COLO668 (cell line): ENCODE measurements at regions not wholly inside any gene's neighbourhood (a gene's known extent, or its start where the extent isn't known, plus 50 kb on each side); places are given as distances from the start of the nearest gene placed in this dataset.
"Not testable (repeated sequence)": the region's sequence is repeated elsewhere in the genome, so short reads cannot be mapped to it uniquely, and the experiment has no call there.

Experiments
- DNase-seq: peaks from one replicate; lab custom pipeline; 2025; ENCODE audit not compliant: unreplicated experiment; lab: John Stamatoyannopoulos, UW

GRCh38 chr5:62206150-62206829 is 99.7 kb upstream of the KIF2A start:
- DNase-seq: no peak

DNA sequence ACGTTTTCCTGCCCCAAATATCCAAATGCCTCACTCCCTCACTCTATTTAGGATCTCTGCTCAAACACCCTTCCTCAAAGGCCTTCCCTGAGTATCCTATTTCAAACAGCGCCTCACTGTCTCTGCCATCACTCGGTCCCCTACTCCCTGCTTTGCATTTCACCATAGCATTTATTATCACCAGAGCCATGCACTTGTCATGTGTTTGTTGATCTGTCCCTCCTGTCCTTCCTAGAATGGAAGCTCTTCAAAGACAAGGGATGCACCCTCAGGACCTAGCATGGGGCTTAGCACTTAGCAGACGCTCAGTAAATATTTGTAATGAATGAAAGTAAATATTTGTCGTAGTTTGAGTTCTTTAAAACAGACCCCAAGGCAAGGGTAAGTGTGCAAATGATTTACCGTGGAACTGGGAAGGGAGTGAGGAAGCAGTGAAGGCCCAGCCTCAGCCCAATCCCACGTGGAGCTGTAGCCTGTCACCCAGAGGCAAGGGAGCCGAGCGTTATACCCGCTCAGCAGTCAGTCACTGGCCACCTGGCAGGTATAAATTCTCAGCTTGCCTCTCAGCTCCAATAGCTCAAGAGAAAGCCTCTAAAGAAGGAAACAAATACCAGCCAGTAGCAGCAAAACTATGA is 97.7 kb upstream of the KIF2A start:
- DNase-seq: peak; percentile 15

GRCh38 chr5:62211405-62211804 is 94.6 kb upstream of the KIF2A start:
- no peak for DNase-seq

DNA sequence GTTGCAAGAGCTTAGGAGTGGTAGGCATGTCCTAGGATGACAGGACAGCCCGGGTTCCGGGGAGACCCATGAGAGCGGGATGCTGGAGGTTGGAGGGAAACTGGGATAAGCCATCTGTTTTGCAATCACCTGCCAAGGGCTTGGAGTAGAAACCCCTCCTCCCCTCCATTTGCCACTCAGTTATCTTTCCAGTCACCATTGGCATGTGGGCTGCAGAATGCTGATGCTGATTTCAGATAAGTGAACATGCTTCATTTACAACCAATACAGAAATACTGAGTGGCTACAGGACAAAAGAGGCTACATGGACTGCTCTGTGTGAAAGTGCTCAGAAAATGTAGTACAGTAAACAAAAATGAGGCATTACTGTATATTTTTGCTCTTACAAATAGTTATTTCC is 93.4 kb upstream of the KIF2A start:
- no peak for DNase-seq

- no peak for DNase-seq
Measured at GRCh38 chr5:62214701-62215100, 91.3 kb upstream of the KIF2A start.

GRCh38 chr5:62216603-62217002 is 89.4 kb upstream of the KIF2A start:
- not testable (repeated sequence) for DNase-seq

- DNase-seq: not testable (repeated sequence)
Measured at GRCh38 chr5:62217095-62217494, 88.9 kb upstream of the KIF2A start.

- DNase-seq: not testable (repeated sequence)
Measured at GRCh38 chr5:62218860-62219259, 87.1 kb upstream of the KIF2A start.

DNA sequence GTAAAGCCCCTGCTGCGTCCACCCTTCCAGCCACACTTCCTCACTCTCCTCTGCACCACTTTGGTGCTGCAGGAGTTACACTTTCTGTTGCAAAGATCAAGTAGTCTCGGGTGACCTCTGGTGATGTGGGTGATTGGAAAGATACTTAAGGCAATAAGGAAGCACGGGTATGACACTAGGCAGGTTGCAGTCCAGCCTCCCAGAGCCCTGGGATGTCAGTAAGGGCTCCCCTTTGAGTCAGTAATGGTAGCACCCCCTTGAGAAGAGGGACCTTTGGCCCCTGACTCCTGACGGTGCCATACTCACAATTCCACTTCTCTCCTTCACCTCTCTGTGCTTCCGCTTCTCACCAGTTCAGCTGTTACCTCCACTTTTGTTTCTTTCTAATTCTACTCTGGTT is 84.1 kb upstream of the KIF2A start:
- not testable (repeated sequence) for DNase-seq

DNA sequence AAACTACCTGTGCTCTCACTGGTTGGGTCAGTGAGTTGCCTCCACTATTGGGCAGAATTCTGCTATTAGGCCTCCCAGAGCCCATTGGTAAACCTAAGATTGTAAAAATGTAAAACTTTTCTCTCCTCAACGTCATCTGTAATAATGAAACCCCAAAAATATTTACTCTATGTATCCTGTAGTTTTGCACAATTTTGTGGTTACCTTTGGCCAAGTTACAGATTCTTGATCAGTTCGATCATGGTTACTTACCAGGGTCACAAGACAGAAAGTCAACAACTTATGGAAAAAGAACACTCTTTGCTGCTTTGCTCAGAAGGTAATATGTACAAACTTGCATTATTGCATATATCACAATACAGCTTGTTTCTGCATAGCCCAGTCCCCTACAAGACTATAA is 83.7 kb upstream of the KIF2A start:
- DNase-seq: not testable (repeated sequence)

DNA sequence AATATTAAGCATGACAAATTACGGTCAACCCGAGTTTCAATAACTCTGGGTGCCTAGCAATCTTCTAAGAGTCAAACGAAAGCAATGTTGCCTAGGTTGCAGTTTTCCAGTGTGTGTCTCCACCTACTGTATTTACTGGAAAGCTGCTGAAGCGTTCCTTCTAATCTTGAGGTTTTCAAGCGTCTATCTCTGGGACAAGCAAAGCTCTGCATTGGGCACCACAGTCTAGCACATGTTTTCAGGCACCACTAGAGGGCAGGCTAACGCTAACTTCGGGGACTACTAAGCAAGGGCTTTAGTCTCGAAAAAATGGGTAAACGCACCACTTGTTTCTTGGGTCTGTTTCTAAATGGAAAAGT is 82.7 kb upstream of the KIF2A start:
- not testable (repeated sequence) for DNase-seq

DNA sequence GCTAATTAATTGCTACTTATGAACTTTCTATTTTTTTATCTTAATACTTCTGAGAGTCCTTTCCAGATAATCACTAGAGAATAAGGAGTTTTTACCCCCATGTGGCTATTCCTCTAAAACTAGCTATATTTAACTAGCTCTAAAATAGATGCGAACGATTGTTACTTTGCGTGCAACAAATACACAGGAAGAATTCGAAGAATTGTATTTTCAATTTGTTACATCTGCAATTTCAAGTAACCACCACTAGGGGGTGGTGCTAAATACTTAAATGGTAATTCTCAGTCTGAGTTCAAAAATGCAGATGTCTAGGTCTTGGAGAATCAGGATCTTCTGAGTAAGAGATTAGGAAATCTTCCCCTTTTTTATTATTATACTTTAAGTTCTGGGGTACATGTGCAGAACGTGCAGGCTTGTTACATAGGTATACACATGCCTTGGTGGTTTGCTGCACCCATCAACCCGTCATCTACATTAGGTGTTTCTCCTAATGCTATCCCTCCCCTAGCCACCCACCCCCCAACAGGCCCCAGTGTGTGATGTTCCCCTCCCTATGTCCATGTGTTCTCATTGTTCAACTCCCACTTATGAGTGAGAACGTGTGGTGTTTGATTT is 80.9 kb upstream of the KIF2A start:
- not testable (repeated sequence) for DNase-seq

DNA sequence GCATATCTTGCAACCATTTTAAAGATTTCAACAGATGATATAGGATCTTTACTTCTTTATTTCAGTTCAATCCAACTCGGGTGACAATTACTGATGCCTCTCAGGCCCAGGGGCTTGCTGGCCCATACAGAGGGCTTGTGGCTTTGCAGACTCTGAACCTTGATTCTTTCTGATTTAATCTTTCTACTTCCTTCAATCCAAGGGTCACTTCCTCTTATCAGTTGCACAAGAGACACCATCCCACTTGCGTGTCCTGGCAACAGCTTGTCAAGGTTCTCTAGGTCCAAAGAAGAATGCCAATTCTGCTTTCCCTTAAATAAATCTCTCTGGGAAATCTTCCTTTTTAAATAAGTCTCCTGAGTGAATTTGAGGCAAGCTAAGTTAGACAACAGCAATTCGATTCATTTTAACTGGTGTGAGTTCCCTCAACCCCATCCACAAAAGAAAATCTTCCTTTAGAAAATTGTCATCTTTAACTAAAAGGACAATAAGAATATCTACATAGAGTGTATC is 75.1 kb upstream of the KIF2A start:
- DNase-seq: not testable (repeated sequence)

DNA sequence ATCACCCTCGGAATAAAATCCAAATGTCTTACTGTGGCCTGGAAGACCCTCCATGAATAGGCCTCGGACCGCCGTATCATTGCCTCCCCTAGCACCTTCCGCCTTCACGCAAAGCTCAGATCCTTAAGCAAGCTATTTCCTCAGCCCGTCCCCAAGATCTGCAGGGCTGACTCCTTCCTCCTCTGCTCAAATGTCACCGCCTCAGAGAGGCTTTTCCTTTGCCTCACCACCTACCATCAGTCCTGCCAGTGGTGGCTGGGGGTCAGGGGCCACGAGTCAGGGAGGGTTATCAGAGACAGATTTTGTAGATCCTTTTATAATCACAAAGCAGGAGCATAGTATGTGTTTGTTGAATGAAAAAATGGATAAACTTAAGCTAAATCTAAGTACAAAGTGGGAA is 74.4 kb upstream of the KIF2A start:
- DNase-seq: no peak

GRCh38 chr5:62232218-62232617 is 73.8 kb upstream of the KIF2A start:
- not testable (repeated sequence) for DNase-seq

DNA sequence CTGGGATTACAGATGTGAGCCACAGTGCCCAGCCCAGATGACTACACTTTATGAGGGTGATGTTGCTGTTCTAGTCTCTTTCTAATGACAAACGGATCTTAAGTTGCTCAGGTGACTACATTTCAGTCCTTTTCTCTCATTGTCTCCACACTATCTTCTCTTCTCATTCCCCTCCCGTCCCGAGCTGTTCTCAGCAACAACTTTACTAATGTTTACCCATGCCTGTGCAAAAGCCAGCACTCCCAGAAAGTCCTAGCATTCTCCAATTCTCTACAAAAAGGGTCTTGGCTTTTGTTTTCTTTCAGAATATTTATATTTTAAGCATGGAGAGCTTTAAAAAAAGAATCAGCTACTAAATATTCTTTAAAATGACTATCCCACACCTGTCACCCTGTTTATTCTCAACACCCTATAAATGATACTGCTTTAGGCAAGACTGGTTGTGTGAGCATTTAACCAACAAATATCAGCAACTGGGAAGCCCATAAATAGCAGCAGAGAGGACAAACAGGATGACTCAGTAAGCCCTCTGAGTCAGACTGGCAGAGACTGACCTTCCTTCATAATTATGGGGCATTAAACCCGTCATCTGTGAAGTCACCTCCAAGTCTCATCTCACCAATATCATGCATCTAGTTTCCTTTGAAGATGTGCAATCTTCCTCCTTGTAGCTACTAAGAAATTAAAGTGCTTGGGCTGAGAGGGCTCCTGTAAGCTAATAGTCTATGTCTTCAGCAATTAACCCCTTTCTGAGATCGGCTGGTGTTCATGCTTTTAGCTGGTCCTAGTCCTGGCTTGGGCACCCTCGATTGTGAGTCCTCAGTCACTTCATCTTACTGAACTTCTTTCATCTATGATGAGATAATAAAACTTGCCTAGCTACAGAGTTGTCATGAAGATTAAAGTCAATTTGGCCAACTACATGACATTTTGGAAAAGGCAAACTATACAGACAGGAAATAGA is 72.6 kb upstream of the KIF2A start:
- not testable (repeated sequence) for DNase-seq

DNA sequence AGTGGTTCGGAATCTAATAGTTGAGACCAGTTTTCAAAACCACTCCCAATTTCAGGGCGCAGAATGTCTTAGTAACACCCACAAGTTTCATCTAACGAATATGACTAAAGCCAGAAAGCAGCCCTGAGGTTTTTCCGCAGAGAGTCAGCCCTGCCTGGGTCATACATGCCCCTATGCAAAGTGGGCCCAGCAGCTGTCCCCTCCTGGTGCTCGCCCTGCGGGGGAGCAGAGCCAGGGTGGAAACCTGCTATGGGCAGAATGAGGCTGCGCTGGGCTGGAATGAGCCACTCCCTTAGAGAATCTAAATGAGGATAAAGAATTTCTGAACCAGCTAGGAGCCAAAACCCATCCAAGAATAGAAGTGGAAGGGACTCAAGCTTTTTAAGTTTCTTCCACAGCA is 69.4 kb upstream of the KIF2A start:
- not testable (repeated sequence) for DNase-seq

- DNase-seq: not testable (repeated sequence)
Measured at GRCh38 chr5:62237944-62238343, 68.1 kb upstream of the KIF2A start.

DNA sequence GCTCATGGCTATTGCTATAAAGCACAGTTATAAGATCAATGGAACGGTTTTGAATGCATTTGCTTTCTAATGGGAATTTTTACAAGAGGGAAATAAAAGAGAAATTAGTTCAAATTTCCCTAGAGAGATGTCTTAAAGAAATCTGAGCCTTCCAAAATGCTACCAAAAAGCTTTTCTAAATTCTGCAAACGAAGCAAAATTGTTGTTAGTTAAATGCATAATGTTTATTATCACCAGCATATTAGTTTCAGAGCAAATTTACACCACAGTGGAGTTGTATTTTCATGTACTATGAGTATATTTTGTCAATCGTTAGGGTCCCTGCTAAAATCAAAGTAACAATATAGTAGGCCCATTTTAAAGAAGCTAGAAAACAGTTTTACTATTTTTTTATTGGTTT is 67.4 kb upstream of the KIF2A start:
- not testable (repeated sequence) for DNase-seq

- not testable (repeated sequence) for DNase-seq
Measured at GRCh38 chr5:62240494-62240893, 65.5 kb upstream of the KIF2A start.

DNA sequence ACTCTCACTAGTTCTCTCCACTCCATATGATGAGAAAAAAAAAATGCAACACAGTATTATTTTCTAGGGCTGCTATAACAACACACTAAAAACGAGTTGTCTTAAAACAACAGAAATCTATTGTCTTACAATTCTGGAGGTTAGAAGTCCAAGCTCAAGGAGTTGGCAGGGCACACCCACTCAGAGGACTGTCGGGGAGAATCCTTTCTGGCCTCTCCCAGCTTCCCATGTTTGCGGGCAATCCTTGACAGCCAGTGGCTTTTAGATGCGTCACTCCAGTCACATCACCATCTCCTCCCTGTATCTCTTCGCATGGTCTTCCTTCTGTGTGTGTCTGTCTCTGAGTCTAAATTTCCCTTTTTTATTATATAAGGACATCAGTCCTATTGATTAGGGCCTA is 64.0 kb upstream of the KIF2A start:
- DNase-seq: not testable (repeated sequence)
